BE2C (cell line): ENCODE measurements at regions not wholly inside any gene's neighbourhood (a gene's known extent, or its start where the extent isn't known, plus 50 kb on each side); places are given as distances from the start of the nearest gene placed in this dataset.

ENCODE experiments used
- DNase-seq: peaks from one replicate; pipeline ENCODE4 v3.0.0-alpha.2; 2020
- H3K27me3 ChIP-seq: fragments of 250-450 bp; sonication (Bioruptor Pico); 2 replicates; pipeline ENCODE4 v1.5.1; 2020; ENCODE audit warnings: mild to moderate bottlenecking
- H3K36me3 ChIP-seq: fragments of 250-450 bp; sonication (Bioruptor Pico); 2 replicates; pipeline ENCODE4 v1.5.1; 2020; ENCODE audit warnings: mild to moderate bottlenecking
- H3K4me1 ChIP-seq: fragments of 250-450 bp; sonication (Bioruptor Pico); 2 replicates; pipeline ENCODE4 v1.5.1; 2020
- H3K4me3 ChIP-seq: 2 replicates; pipeline ENCODE4 v1.5.1; 2011; ENCODE audit warnings: low read depth, low read length
- H3K9me3 ChIP-seq: fragments of 250-450 bp; sonication (Bioruptor Pico); 2 replicates; pipeline ENCODE4 v1.5.1; 2020
- CTCF ChIP-seq: IDR thresholded peaks from 2 replicates; pipeline ENCODE4 v1.5.1; 2012; ENCODE audit warnings: mild to moderate bottlenecking, low read depth, low read length

GRCh38 chr7:22669692-22670421 is 57.1 kb upstream of the IL6 start:
- Histone ChIP-seq H3K4me3 (no peak overlapping the region), H3K36me3 (no peaks in the 10 kb centered on the region), H3K4me1 (no peaks in the 10 kb centered on the region), H3K9me3 (no peaks in the 10 kb centered on the region), H3K27me3 (peaks cover 17% of the 10 kb centered on the region)
- no peak for TF ChIP-seq CTCF
- no peak for DNase-seq

DNA sequence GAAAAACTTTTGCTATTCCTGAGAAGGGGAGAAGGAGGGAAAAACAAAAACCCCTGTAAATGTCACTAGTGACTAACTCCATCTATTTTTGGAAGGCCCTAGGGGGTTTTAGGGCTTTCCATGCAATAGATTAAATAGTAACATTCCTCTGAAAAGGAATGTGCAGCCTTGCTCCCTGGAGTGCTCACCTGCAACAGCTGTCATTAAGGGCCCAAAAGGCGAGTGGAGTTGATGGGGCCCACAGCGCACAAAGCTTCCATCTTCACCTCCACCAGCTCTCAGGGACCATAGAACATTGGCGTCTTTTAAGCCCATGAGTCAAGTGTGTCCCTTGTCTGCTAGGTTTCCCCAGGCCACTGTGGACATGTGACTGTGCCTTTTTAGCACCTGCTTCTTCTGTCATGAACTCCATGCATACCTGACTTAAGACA is 58.0 kb upstream of the IL6 start:
- no peak for TF ChIP-seq CTCF
- peaks cover 17% of the 10 kb centered on the region for H3K27me3 ChIP-seq
- no peaks in the 10 kb centered on the region for H3K36me3 ChIP-seq
- DNase-seq: no peak
- no peaks in the 10 kb centered on the region for H3K9me3 ChIP-seq
- H3K4me3 ChIP-seq: no peak overlapping the region
- H3K4me1 ChIP-seq: no peaks in the 10 kb centered on the region

GRCh38 chr7:22667562-22668239 is 59.3 kb upstream of the IL6 start:
- Histone ChIP-seq H3K27me3 (peaks cover 13% of the 10 kb centered on the region), H3K4me1 (no peaks in the 10 kb centered on the region), H3K9me3 (no peaks in the 10 kb centered on the region), H3K36me3 (no peaks in the 10 kb centered on the region), H3K4me3 (no peak overlapping the region)
- no peak for TF ChIP-seq CTCF
- no peak for DNase-seq

- Histone ChIP-seq H3K9me3 (no peaks in the 10 kb centered on the region), H3K4me1 (no peaks in the 10 kb centered on the region), H3K27me3 (peaks cover 13% of the 10 kb centered on the region), H3K36me3 (no peaks in the 10 kb centered on the region), H3K4me3 (no peak overlapping the region)
- DNase-seq: no peak
- no peak for TF ChIP-seq CTCF
These were observed 59.8 kb upstream of the IL6 start for GRCh38 chr7:22667187-22667561.

- TF ChIP-seq CTCF: no peak
- peaks cover 13% of the 10 kb centered on the region for H3K27me3 ChIP-seq
- no peaks in the 10 kb centered on the region for H3K4me1 ChIP-seq
- H3K36me3 ChIP-seq: no peaks in the 10 kb centered on the region
- H3K9me3 ChIP-seq: no peaks in the 10 kb centered on the region
- no peak for DNase-seq
- no peak overlapping the region for H3K4me3 ChIP-seq
These were observed 60.3 kb upstream of the IL6 start for GRCh38 chr7:22666732-22667131.

DNA sequence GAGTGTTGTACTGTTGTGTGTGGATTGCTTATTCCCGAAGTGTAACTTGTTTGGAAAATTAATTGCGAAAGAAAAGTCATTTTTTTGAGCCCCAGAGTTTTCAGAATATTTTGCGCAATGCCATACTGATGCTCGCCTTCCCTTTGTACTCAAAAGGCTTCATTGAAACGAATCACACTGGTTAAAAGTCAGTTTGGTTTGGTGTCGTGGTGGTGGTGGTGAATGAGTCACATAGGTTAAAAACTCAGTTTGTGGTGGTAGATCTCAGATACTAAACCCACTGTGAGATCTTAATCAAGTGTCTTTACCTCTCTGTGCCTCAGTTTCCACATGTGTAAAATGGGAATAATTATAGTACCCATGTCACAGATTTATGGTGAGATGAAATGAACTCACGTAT is 61.1 kb upstream of the IL6 start:
- Histone ChIP-seq H3K4me3 (no peak overlapping the region), H3K4me1 (no peaks in the 10 kb centered on the region), H3K36me3 (no peaks in the 10 kb centered on the region), H3K27me3 (peaks cover 13% of the 10 kb centered on the region), H3K9me3 (no peaks in the 10 kb centered on the region)
- no peak for DNase-seq
- no peak for TF ChIP-seq CTCF
